ENCODE measurements at regions not wholly inside any gene's neighbourhood (a gene's known extent, or its start where the extent isn't known, plus 50 kb on each side); places are given as distances from the start of the nearest gene placed in this dataset.

DNA sequence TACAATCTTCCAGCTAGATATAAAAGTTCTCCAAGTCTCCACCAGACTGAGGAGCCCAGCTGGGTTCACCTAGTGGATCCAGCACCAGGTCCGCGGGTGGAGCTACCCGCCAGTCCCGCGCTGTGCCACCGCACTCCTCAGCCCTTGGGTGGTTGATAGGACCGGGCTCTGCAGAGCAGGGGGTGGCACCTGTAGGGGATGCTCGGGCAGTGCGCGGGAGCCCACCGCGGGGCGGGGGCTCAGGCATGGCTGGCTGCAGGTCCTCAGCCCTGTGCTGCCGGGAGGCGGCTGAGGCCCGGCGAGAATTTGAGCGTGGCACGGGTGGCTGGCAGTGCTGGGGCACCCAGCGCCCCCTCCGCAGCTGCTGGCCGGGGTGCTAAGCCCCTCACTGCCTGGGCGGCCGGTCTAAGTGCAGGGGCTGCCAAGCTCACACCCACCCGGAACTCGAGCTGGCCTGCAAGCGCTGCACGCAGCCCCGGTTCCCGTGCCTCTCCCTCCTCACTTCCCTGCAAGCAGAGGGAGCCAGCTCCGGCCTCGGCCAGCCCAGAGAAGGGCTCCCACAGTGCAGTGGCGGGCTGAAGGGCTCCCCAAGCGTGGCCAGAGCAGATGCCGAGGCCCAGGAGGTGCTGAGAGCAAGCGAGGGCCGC lies 542.8 kb upstream of the PCDH9 start:
- FAIRE-seq (no peak), DNase-seq (ENCODE audit: insufficient read length, low spot score) (no peak)
- TF ChIP-seq POLR2A (IDR thresholded peaks at IDR 0.05; ENCODE audit: low read depth, low read length) (no peak), POLR2AphosphoS5 (IDR thresholded peaks at IDR 0.05; ENCODE audit: low read depth, low read length) (no peak), SPI1 (IDR thresholded peaks at IDR 0.05; ENCODE audit: low read depth, low read length) (no peak), PAX5 (IDR thresholded peaks at IDR 0.05; ENCODE audit: insufficient read depth, low read length, severe bottlenecking) (no peak), POU2F2 (IDR thresholded peaks at IDR 0.05; ENCODE audit: low read depth, low read length) (no peak), TAF1 (IDR thresholded peaks at IDR 0.05; ENCODE audit: low read depth, low read length) (no peak)

DNA sequence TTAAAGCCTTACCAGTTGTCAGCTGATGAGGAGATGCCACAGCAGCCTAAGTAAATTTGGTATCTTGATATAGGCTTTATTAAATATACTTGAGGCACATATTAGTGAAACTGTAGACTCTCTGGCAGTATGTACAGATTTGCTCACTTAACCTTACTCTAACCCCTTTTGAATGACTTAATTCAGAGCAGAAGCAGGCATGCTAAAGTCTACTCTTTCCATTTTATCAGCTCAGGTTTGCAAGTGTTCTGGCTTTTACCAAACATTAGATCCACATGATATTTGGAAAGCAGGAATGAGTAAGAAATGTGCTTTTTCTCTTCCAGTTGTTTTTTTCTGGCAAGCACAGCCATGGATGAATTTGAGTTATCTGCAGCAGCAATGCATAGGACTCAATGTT lies 541.0 kb upstream of the PCDH9 start:
- FAIRE-seq (no peak), DNase-seq (ENCODE audit: insufficient read length, low spot score) (no peak)
- no peak for TF ChIP-seq TAF1 (IDR thresholded peaks at IDR 0.05; ENCODE audit: low read depth, low read length)
- TF ChIP-seq SPI1 (IDR thresholded peaks at IDR 0.05; ENCODE audit: low read depth, low read length): no peak
- no peak for TF ChIP-seq POLR2AphosphoS5 (IDR thresholded peaks at IDR 0.05; ENCODE audit: low read depth, low read length)
- no peak for TF ChIP-seq POU2F2 (IDR thresholded peaks at IDR 0.05; ENCODE audit: low read depth, low read length)
- no peak for TF ChIP-seq PAX5 (IDR thresholded peaks at IDR 0.05; ENCODE audit: insufficient read depth, low read length, severe bottlenecking)
- no peak for TF ChIP-seq POLR2A (IDR thresholded peaks at IDR 0.05; ENCODE audit: low read depth, low read length)

DNA sequence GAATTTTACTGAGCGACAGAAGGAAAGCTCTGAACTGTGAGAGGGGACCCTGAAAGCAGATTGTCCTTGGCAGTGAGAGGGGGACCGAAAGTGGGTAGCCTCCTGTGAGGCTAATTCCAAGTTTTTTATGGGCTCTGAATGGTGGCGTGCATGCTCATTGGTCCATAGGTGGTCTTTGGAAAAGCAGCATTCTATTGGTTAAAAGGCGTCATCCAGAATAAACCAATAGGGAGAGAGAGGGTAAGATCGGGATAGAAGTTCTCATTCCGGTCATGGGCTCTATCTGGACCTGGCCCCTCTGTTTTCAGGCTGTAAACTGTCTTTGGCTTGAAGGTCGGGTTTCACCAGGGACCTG lies 539.8 kb upstream of the PCDH9 start:
- DNase-seq (ENCODE audit: insufficient read length, low spot score): no peak
- FAIRE-seq: no peak
- TF ChIP-seq POLR2AphosphoS5 (IDR thresholded peaks at IDR 0.05; ENCODE audit: low read depth, low read length) (no peak), SPI1 (IDR thresholded peaks at IDR 0.05; ENCODE audit: low read depth, low read length) (no peak), POU2F2 (IDR thresholded peaks at IDR 0.05; ENCODE audit: low read depth, low read length) (no peak), TAF1 (IDR thresholded peaks at IDR 0.05; ENCODE audit: low read depth, low read length) (no peak), POLR2A (IDR thresholded peaks at IDR 0.05; ENCODE audit: low read depth, low read length) (no peak), PAX5 (IDR thresholded peaks at IDR 0.05; ENCODE audit: insufficient read depth, low read length, severe bottlenecking) (no peak)

DNA sequence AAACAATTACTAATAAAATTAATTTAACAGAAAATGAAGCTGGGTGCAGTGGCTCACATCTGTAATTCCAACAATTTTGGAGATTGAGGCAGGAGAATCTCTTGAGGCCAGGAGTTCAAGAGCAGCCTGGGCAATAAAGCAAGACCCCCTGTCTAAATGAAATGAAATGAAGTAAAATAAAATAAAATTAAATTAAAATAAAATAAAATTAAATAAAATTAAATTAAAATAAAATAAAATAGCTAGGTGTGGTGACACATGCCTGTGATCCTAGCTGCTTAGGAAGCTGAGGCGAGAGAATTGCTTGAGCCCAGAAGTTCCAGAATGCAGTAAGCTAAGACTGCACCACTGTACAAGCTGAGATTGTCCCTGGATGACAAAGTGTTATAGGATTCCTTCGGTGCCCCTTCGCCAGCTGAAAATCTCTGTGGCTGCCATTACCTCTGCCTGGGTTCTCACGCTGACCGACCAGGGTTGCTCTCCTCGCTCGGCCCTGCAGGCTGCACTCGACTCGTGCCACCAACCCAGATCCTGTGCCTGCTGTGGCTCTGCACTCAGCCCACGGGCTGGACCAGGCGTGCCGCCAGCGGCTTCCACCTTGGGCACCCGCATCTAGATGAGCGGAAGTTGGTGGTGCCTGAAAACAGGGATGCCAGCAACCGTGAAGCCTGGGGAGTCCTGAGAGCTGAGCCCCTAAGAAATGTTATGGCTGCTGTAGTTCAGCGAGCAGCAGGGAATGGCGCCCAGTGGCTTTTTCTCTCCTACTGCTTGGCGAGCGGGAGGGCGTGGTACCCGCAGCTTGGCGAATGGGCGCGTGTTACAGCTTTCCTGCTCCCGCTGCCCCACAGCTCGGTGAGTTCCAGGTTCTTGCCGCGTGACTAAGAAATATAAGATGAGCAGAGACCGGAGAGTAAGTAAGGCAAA lies 539.2 kb upstream of the PCDH9 start:
- no peak for DNase-seq (ENCODE audit: insufficient read length, low spot score)

DNA sequence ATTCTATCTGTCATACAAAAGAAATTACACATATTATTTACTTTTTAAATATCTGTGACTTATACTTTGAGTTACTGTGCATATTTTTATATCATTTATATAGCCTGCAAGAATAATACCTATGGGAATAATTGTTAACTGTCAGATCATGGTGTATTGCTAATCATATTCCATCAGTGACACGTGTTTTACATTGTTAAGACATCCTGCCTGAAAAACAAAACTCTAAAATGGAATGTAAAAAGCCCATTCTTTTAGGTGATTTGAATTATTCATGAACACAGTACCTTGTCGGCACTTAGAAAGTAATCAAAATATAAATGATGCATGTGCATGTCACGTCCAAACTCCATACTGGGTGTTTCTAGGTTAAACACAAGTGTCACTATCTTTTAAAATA lies 533.8 kb upstream of the PCDH9 start:
- no peak for TF ChIP-seq TAF1 (IDR thresholded peaks at IDR 0.05; ENCODE audit: low read depth, low read length)
- TF ChIP-seq PAX5 (IDR thresholded peaks at IDR 0.05; ENCODE audit: insufficient read depth, low read length, severe bottlenecking): no peak
- no peak for TF ChIP-seq SPI1 (IDR thresholded peaks at IDR 0.05; ENCODE audit: low read depth, low read length)
- no peak for TF ChIP-seq POLR2A (IDR thresholded peaks at IDR 0.05; ENCODE audit: low read depth, low read length)
- TF ChIP-seq POU2F2 (IDR thresholded peaks at IDR 0.05; ENCODE audit: low read depth, low read length): no peak
- no peak for TF ChIP-seq POLR2AphosphoS5 (IDR thresholded peaks at IDR 0.05; ENCODE audit: low read depth, low read length)
- FAIRE-seq (no peak), DNase-seq (ENCODE audit: insufficient read length, low spot score) (no peak)

More for the DNA sequence above, 539.2 kb upstream of the PCDH9 start:
- TF ChIP-seq POLR2AphosphoS5 (IDR thresholded peaks at IDR 0.05; ENCODE audit: low read depth, low read length) (no peak), TAF1 (IDR thresholded peaks at IDR 0.05; ENCODE audit: low read depth, low read length) (no peak), POLR2A (IDR thresholded peaks at IDR 0.05; ENCODE audit: low read depth, low read length) (no peak), PAX5 (IDR thresholded peaks at IDR 0.05; ENCODE audit: insufficient read depth, low read length, severe bottlenecking) (no peak), SPI1 (IDR thresholded peaks at IDR 0.05; ENCODE audit: low read depth, low read length) (no peak), POU2F2 (IDR thresholded peaks at IDR 0.05; ENCODE audit: low read depth, low read length) (no peak)
- FAIRE-seq: no peak

DNA sequence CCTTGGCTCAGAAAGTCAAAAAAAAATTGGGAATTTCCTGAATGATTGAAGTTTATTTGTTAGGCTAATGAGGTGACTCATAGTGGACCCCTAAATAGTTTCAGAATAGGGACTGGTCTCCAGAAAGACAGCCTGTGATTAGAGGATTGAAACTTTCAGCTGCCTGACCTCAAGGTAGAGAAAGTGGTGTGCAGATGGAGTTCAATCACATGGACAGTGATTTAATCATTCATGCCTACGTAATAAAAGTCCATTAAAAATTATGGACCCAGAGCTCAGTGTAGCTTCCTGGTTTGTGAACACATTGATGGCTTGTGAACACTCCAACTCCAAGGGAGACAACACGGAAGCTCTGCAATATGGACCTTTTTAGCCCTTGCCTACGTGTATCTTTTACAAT lies 533.2 kb upstream of the PCDH9 start:
- no peak for TF ChIP-seq TAF1 (IDR thresholded peaks at IDR 0.05; ENCODE audit: low read depth, low read length)
- TF ChIP-seq POLR2AphosphoS5 (IDR thresholded peaks at IDR 0.05; ENCODE audit: low read depth, low read length): no peak
- no peak for TF ChIP-seq POU2F2 (IDR thresholded peaks at IDR 0.05; ENCODE audit: low read depth, low read length)
- TF ChIP-seq POLR2A (IDR thresholded peaks at IDR 0.05; ENCODE audit: low read depth, low read length): no peak
- no peak for TF ChIP-seq PAX5 (IDR thresholded peaks at IDR 0.05; ENCODE audit: insufficient read depth, low read length, severe bottlenecking)
- no peak for TF ChIP-seq SPI1 (IDR thresholded peaks at IDR 0.05; ENCODE audit: low read depth, low read length)
- FAIRE-seq (no peak), DNase-seq (ENCODE audit: insufficient read length, low spot score) (no peak)

DNA sequence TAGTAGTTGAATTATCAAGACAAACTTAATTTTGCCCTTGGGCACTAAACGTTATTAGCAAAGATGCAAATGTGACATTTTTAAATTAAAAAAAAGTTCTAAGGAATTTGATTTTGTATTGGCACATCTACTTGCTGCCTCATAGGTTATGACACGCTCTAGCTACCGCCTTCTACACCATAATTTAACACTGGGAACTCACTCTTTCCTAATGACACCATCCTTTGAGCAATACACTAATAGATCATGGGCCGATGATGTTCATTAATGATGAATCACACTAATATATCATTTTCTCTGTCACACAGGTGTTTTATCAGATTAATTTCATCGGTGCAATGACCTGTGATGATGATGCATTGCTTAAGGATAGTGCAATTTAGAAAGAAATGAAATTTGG lies 528.8 kb upstream of the PCDH9 start:
- DNase-seq (ENCODE audit: insufficient read length, low spot score) (no peak), FAIRE-seq (no peak)
- TF ChIP-seq POLR2A (IDR thresholded peaks at IDR 0.05; ENCODE audit: low read depth, low read length): no peak
- no peak for TF ChIP-seq POLR2AphosphoS5 (IDR thresholded peaks at IDR 0.05; ENCODE audit: low read depth, low read length)
- TF ChIP-seq SPI1 (IDR thresholded peaks at IDR 0.05; ENCODE audit: low read depth, low read length): no peak
- TF ChIP-seq PAX5 (IDR thresholded peaks at IDR 0.05; ENCODE audit: insufficient read depth, low read length, severe bottlenecking): no peak
- no peak for TF ChIP-seq TAF1 (IDR thresholded peaks at IDR 0.05; ENCODE audit: low read depth, low read length)
- TF ChIP-seq POU2F2 (IDR thresholded peaks at IDR 0.05; ENCODE audit: low read depth, low read length): no peak

DNA sequence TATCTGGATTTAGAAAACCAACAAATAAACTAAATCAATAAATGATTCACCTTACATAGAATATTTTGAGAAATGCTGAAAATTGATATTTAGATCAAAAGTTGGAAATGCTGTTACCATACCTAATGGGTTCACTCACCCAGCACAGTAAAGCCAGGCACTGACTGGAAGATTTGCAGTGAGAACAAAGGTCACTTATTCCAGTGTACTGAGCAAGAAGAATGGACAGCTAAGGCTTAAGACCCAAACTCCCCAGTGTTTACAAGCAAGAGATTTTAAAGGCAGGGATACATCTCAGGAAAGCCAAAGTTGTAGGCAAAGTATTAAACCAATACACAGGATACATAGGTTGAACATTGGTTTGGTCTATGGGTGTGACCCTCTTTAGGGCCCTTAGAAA lies 523.9 kb upstream of the PCDH9 start:
- DNase-seq (ENCODE audit: insufficient read length, low spot score) (no peak), FAIRE-seq (no peak)
- TF ChIP-seq PAX5 (IDR thresholded peaks at IDR 0.05; ENCODE audit: insufficient read depth, low read length, severe bottlenecking) (no peak), POLR2AphosphoS5 (IDR thresholded peaks at IDR 0.05; ENCODE audit: low read depth, low read length) (no peak), POLR2A (IDR thresholded peaks at IDR 0.05; ENCODE audit: low read depth, low read length) (no peak), TAF1 (IDR thresholded peaks at IDR 0.05; ENCODE audit: low read depth, low read length) (no peak), SPI1 (IDR thresholded peaks at IDR 0.05; ENCODE audit: low read depth, low read length) (no peak), POU2F2 (IDR thresholded peaks at IDR 0.05; ENCODE audit: low read depth, low read length) (no peak)

DNA sequence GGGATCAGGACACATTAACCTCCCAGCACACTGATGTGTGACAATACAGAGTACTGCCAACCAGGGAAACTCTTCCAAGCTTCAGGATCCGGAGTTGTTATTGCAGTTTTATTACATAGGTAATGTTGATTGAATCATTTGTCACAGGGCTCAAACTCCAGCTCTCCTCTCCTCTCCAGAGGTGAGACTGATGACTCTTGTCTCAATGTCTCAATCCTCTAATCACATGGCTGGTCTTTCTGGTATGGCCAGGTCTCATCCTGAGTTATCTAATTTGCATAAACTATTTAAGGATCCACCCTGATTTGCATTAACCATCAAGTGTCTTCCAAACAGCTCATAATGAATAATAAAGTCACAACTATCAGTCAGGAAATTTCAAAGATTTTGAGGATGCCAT lies 522.6 kb upstream of the PCDH9 start:
- DNase-seq (ENCODE audit: insufficient read length, low spot score) (no peak), FAIRE-seq (no peak)
- TF ChIP-seq POU2F2 (IDR thresholded peaks at IDR 0.05; ENCODE audit: low read depth, low read length) (no peak), SPI1 (IDR thresholded peaks at IDR 0.05; ENCODE audit: low read depth, low read length) (no peak), TAF1 (IDR thresholded peaks at IDR 0.05; ENCODE audit: low read depth, low read length) (no peak), PAX5 (IDR thresholded peaks at IDR 0.05; ENCODE audit: insufficient read depth, low read length, severe bottlenecking) (no peak), POLR2A (IDR thresholded peaks at IDR 0.05; ENCODE audit: low read depth, low read length) (no peak), POLR2AphosphoS5 (IDR thresholded peaks at IDR 0.05; ENCODE audit: low read depth, low read length) (no peak)
